ES-I3 (cell line): ENCODE measurements at regions not wholly inside any gene's neighbourhood (a gene's known extent, or its start where the extent isn't known, plus 50 kb on each side); places are given as distances from the start of the nearest gene placed in this dataset.

Experiments
- H3K36me3 ChIP-seq: 2 replicates; pipeline ENCODE4 v1.6.1; 2013; ENCODE audit warnings: mild to moderate bottlenecking, low read length, control low read depth, moderate library complexity; ENCODE audit not compliant: insufficient read depth
- H3K4me1 ChIP-seq: 2 replicates; pipeline ENCODE4 v1.6.1; 2013; ENCODE audit warnings: mild to moderate bottlenecking, control low read depth, low read length; ENCODE audit not compliant: insufficient read depth
- H3K9ac ChIP-seq: 2 replicates; pipeline ENCODE4 v1.6.1; 2013; ENCODE audit warnings: low read depth, mild to moderate bottlenecking, low read length, moderate library complexity
- H3K9me3 ChIP-seq: 2 replicates; pipeline ENCODE4 v1.6.1; 2013; ENCODE audit warnings: mild to moderate bottlenecking, low read length, moderate library complexity; ENCODE audit not compliant: control insufficient read depth, insufficient read depth

DNA sequence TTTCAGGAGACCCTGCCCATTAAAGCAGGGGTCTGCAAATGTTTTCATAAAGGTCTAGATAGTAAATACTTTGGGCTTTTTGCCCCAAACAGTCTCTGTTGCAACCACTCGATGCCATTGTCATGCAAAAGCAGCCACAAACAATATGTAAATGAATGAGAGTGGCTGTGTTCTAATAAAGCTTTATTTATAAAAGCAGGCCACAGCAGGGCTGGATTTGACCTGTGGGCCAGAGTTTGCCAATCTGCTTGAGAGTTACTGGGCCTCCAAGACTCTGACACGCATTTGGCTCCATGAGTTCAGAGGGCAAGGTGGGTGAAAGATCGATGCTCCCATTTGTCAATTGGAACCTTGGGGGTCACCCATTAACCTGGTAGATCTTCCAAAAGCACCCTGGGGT, 217.3 kb upstream of the SDK2 start:
- Histone ChIP-seq H3K36me3 (no peaks in the 10 kb centered on the region), H3K9me3 (no peaks in the 10 kb centered on the region), H3K9ac (no peak overlapping the region), H3K4me1 (peaks cover 7% of the 10 kb centered on the region; the same call in 1 of the 2 replicates)

DNA sequence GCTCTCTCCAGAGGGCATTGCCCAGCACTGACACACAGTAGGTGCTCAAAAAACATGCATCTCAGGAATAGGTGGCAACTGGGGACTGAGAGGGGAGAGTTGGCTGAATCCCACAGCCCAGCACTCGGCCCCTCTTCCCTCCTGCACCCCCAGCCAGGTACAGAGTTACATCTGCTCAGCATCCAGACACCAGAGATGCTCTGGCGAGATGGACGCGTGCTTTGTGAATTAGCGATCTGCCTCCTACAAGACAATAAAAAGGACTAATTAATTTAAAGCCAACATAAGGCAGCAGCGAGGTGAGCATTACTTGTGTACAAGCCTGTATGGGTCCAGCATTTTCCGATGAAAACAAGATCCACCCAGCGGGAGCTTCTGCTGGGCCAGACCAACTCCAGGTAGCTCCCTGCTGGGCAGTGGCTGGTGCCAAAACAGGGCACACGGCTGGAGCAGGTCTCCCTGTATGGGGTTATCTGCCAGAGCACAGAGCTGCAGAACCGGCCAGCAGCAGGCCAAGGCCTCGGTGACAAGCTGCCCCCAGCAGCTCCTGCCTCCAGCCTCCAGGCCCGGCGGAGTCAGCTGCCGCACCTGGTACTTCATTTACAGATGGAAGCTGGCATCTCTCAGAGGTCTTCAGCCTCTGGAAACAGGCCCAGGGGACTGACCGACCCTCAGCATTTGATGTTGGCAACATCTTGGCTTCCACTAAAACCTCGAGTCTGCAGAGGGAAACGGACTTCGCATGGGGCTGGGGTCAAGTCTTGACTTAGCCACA, 219.7 kb upstream of the SDK2 start:
- Histone ChIP-seq H3K9ac (no peak overlapping the region), H3K9me3 (no peaks in the 10 kb centered on the region), H3K4me1 (peaks cover 7% of the 10 kb centered on the region; the same call in 1 of the 2 replicates), H3K36me3 (no peaks in the 10 kb centered on the region)

DNA sequence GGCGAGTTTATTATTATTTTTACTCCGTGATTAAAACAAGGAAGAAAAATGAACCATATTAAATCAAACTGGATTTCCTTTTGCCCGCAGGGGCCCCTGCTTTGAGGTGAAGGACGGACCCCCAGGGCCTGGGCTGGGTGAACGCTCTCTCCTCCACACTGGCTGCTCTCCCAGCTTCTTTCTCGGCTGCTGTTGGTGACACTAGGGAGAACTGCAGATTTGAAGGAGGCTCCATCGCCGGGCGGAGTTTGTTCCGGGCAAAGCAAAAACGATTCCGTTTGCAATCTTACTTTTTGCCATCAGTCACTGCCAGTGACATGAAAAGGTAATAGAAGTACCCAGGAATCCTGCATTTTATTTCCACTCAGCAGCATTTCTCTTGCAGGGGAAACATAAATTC, 221.6 kb upstream of the SDK2 start:
- H3K4me1 ChIP-seq = peaks cover 7% of the 10 kb centered on the region; the same call in 1 of the 2 replicates
- no peaks in the 10 kb centered on the region for H3K9me3 ChIP-seq
- no peak overlapping the region for H3K9ac ChIP-seq
- H3K36me3 ChIP-seq = no peaks in the 10 kb centered on the region

DNA sequence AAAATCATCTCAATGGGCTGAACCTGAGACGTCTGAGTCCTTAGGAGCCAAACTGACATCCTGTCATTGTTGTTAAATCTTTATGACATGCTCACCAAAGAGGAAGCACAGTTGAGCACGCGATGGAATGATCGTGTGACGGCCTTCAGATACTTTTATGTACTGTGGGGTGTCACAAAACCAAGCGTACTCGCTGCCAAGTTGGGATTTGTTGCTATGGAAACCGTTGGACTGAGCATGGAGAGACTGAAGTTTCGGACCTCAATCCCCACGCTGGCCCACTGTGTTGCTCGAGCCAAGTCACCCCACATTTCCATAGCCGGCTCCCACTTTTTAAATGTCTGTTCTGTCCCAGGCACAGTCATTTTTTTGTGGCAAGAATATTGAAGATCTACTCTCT, 222.8 kb upstream of the SDK2 start:
- H3K36me3 ChIP-seq = no peaks in the 10 kb centered on the region
- H3K9me3 ChIP-seq = no peaks in the 10 kb centered on the region
- no peak overlapping the region for H3K9ac ChIP-seq
- no peaks in the 10 kb centered on the region for H3K4me1 ChIP-seq

DNA sequence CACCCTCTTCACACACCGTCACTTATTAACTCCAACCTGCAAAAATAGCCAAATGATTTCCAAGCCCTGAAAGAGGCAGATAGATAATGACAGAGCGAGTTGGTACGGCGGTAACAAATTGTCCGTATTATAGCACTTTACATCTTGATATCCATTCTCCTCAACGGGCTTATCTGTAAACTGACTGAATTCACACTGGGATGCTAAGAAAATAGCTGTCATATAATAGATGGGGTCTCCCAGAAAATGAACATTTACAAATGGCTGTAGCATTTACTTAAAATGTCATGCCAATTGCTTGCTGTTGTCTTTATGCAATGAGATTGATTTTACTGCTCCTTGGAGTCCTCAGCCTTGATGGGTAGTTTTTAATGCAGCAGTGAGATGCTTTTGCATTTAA, 225.8 kb upstream of the SDK2 start:
- no peaks in the 10 kb centered on the region for H3K36me3 ChIP-seq
- H3K9me3 ChIP-seq = no peaks in the 10 kb centered on the region
- no peaks in the 10 kb centered on the region for H3K4me1 ChIP-seq
- H3K9ac ChIP-seq = no peak overlapping the region

DNA sequence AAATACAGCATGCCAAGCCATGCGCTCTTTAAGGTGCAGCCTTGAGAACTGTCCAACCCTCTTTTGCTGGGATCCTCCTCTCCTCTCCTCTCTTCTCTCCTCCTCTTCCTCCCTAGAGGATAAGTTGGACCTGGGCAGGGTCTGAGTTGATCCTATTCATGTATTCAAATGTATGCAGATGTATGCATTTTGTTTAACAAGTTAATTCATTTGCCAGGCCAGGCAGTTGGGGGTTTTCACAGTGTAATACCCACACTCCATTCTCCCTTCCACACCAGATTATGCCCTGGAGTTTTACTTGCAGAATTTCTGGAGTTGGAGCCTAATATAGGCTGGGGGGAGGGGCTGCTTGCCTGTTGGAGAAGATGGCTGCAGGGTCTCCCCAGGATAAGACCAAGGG, 226.2 kb upstream of the SDK2 start:
- Histone ChIP-seq H3K9me3 (no peaks in the 10 kb centered on the region), H3K4me1 (no peaks in the 10 kb centered on the region), H3K36me3 (no peaks in the 10 kb centered on the region), H3K9ac (no peak overlapping the region)

DNA sequence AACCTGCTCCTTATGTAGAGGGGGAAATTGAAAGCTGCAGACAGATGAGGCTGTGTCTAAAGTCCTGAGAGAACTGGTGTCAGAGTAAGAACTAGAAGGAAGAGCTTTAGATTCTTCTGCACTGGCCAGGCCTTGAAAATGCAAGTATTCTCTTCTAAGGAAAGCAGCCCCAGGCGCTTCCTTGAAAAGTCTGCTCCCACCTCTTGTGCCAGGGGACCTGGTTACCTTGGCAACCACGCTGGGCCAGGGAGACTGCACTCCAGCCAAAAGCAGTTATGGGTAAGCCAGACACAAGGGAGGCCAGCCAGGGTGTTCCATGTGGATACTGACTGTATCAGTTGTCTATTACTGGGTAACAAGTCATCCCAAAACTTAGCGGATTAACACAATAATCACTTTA, 228.6 kb upstream of the SDK2 start:
- Histone ChIP-seq H3K36me3 (no peaks in the 10 kb centered on the region), H3K9me3 (no peaks in the 10 kb centered on the region), H3K4me1 (no peaks in the 10 kb centered on the region), H3K9ac (no peak overlapping the region)

DNA sequence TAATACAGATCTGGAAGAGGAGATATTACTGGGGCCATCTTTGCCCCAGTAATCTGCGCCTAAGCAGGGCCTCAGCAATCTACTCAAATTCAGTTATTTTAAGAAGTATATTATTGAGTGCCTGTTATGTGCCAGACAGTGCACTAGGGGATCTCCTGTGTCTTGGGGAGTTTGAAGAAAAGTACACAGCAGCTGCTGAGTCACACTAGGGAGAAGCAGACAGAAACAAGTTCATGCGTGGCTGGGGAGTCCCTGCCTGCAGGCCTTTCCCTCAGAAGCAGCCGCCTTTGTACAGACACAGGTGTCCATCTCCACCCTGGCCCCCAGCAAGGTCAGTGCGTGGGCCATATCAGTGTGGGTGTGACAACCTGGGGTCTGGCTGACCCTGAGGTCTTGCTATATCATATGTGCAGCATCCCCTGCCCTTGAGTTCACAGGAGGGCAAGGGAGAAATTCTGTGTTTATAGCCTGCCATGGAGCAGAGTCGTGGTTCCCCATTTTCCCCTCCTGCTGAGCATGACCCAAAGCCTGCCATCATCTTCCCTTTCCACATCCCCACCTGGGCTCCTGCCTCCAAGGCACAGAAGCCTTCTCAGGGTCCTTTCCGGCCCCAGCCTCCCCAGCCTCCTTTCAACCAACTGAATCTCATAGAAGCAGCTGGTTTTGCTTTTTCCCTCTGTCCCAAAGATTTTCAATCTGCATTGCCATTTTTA, 229.9 kb upstream of the SDK2 start:
- Histone ChIP-seq H3K36me3 (no peaks in the 10 kb centered on the region), H3K9ac (no peak overlapping the region), H3K9me3 (no peaks in the 10 kb centered on the region), H3K4me1 (no peaks in the 10 kb centered on the region)

DNA sequence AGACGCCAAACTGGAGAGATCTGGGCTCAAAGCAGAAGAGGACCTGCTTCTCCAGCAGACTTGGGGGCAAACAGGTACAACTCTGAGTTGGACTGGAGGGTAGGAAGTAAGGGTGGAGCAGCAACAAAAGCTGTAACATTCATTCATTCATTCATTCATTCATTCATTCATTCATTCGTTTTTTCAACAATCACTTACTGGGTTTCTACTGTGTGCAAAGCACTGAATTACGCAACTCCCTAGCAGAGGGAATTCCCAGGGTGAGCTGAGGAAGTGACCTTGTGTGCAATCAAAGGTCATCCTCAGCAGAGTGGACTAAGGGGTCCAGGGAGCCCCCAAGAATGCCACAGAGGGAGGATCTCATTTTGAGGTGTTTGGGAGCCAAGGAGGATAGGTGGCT, 231.1 kb upstream of the SDK2 start:
- Histone ChIP-seq H3K9ac (no peak overlapping the region), H3K4me1 (no peaks in the 10 kb centered on the region), H3K36me3 (no peaks in the 10 kb centered on the region), H3K9me3 (no peaks in the 10 kb centered on the region)

DNA sequence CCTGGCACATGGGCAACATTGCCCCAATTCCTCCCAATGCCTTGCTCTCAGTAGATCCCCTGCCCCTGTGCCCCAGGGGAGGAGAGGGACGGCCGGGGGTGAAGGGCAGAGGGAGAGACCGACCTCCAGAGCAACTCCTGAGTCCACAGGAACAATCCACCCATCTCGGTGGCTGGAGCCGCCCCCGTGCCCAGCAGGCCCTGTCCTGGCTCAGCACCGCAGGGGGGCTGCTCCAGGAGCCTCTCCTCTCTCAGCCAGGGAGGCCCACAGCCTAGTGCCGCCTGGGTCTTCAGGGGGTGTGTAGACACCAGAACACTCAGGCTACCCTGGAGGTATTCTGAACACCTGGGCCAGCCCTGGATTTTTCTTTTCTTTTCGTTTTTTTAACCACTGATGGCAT, 233.7 kb upstream of the SDK2 start:
- Histone ChIP-seq H3K36me3 (no peaks in the 10 kb centered on the region), H3K4me1 (no peaks in the 10 kb centered on the region), H3K9ac (no peak overlapping the region), H3K9me3 (no peaks in the 10 kb centered on the region)

DNA sequence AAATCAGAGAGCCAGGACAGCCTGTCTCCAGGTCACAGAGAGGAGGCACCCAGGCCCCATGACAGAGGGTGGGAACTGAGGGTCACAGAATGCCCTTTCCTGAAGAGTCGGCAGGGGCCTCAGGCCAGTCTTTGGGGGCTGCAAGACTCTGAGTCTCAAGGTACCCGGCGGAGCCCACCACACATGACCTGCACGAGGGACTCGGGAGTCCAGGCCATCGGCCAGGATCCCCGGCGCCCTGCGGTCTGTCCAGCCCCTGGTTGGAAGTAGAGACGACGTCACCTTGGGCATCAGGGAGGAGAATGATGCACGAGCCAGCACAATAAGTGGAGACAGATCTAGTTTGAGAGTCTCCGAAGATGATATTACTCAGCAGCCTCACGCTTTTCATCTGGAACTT, 234.7 kb upstream of the SDK2 start:
- Histone ChIP-seq H3K4me1 (no peaks in the 10 kb centered on the region), H3K9ac (no peak overlapping the region), H3K36me3 (no peaks in the 10 kb centered on the region), H3K9me3 (no peaks in the 10 kb centered on the region)

DNA sequence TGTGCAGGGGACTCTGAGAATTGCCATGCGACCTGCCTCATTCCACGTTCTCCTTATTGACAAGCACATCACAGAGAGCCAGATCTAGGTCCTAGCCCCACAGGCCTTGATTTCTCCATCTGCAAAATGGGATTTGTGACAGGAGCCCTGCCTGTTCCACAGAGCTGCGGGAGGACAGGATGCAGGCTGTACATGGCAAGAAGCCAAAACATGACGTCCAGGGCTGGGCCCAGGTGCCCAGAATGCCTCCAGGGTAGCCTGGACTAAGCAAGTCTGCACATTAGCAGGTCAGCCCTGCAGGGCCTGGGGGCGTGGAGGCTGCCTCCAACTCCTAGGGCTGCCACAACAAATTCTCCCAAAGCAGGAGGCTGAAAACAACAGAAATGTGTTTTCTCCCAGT, 235.7 kb upstream of the SDK2 start:
- no peaks in the 10 kb centered on the region for H3K36me3 ChIP-seq
- H3K4me1 ChIP-seq = no peaks in the 10 kb centered on the region
- H3K9ac ChIP-seq = no peak overlapping the region

DNA sequence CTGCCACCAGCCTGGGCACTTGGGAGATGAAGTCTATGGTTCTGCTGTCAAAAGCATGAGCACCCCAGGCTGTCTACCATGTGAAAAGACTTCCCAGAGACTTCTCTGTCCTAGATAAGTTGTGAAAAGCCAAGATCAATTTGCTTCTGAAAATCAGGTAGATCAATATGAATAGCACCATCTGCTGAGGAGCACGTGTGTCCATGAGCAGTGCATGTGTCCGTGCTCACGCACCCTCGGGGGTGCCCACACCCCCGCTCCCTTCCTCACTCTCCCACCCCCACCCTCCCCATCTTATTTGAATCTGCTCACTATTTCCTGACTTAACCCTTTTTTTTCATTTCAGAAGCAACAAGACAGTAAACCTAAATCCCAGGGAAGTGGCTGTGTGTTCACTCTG, 238.3 kb upstream of the SDK2 start:
- H3K4me1 ChIP-seq = no peaks in the 10 kb centered on the region
- no peak overlapping the region for H3K9ac ChIP-seq
- H3K9me3 ChIP-seq = no peaks in the 10 kb centered on the region
- no peaks in the 10 kb centered on the region for H3K36me3 ChIP-seq

More for the DNA sequence above, 235.7 kb upstream of the SDK2 start:
- H3K9me3 ChIP-seq = no peaks in the 10 kb centered on the region

DNA sequence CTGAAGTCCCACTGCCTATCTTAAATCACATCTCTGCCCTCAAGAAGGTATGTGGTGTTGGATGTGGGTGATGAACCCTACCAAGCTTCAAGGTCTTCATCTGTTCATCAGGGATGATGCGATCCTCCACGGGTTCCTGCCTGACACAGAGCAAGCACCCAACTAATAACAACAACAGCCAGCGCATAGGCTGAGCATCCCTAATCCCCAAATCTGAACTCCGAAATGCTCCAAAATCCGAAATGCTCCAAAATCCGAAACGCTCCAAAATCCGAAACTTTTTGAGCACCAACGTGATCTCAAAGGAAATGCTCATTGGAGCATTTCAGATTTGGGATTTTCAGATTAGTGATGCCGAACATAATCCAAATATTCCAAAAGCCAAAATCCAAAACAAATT, 238.9 kb upstream of the SDK2 start:
- Histone ChIP-seq H3K36me3 (no peaks in the 10 kb centered on the region), H3K9me3 (no peaks in the 10 kb centered on the region), H3K9ac (no peak overlapping the region), H3K4me1 (no peaks in the 10 kb centered on the region)

DNA sequence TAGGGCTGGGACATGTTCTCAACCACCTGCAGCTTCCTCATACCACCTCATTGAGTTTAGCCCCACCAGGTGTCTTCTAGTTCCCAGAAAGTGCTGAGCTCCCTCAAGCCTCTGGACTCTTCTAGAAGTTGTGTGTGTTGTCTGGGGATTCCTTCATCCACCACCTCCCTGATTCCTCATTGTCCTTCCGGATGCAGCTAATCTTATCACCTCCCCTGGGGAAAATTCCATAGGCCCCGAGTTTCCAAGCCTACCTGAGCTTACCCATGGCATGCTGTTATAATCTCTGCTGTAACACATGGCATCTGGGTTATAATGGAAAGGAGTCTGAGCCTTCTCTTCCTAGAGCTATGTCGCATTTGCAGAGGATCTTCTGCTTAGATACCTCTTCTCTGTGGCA, 243.5 kb upstream of the SDK2 start:
- Histone ChIP-seq H3K36me3 (no peaks in the 10 kb centered on the region), H3K9me3 (no peaks in the 10 kb centered on the region), H3K4me1 (no peaks in the 10 kb centered on the region), H3K9ac (no peak overlapping the region)
